PC-9 (cell line): ENCODE measurements at regions not wholly inside any gene's neighbourhood (a gene's known extent, or its start where the extent isn't known, plus 50 kb on each side); places are given as distances from the start of the nearest gene placed in this dataset.

Source experiments
- BruUV-seq: library from RNA; stranded (reverse); fragments of 400-500 nt; replicated peaks from 2 replicates; lab custom pipeline; 2021; lab: Mats Ljungman, UMichigan
- CTCF ChIA-PET: fragments of 300-600 bp; sonication (Branson Sonifier 250); formaldehyde crosslinking; loops from one replicate; lab custom pipeline; 2022; ENCODE audit warnings: antibody characterized with exemption; lab: Charles Lee
- POLR2A ChIA-PET: fragments of 300-600 bp; sonication (Branson Sonifier 250); formaldehyde crosslinking; loops from one replicate; lab custom pipeline; 2022; ENCODE audit warnings: antibody characterized with exemption; ENCODE audit not compliant: unreplicated experiment; lab: Charles Lee
- DNase-seq, 2 experiments: peaks; one replicate each; pipeline versions ENCODE4 v3.0.0 to v3.0.0-alpha.2; 2015 to 2022; ENCODE audit warnings: mixed read lengths in 1 of 2
- H2AFZ ChIP-seq: fragments of 200-600 bp; sonication (generic); 2 replicates; pipeline ENCODE4 v1.8.1; 2017; ENCODE audit warnings: antibody characterized with exemption
- H3F3A ChIP-seq: fragments of 200-600 bp; sonication (generic); 2 replicates; pipeline ENCODE4 v1.8.1; 2017; ENCODE audit warnings: antibody characterized with exemption, mild to moderate bottlenecking, low read depth; ENCODE audit not compliant: insufficient read depth
- H3K27ac ChIP-seq: fragments of 200-600 bp; sonication (generic); 2 replicates; pipeline ENCODE4 v1.6.1; 2016; ENCODE audit warnings: mixed run types
- H3K27me3 ChIP-seq: fragments of 200-600 bp; sonication (generic); 2 replicates; pipeline ENCODE4 v1.6.1; 2016; ENCODE audit warnings: low read depth, mixed run types; ENCODE audit not compliant: insufficient read depth
- H3K36me3 ChIP-seq: fragments of 200-600 bp; sonication (generic); 2 replicates; pipeline ENCODE4 v1.6.1; 2016; ENCODE audit warnings: low read depth, mixed run types
- H3K4me1 ChIP-seq: fragments of 200-600 bp; sonication (generic); replicated peaks from 2 replicates; pipeline ENCODE4 v1.6.1; 2016; ENCODE audit warnings: mixed run types; ENCODE audit not compliant: insufficient read depth
- H3K4me2 ChIP-seq: fragments of 200-600 bp; sonication (generic); 2 replicates; pipeline ENCODE4 v1.6.1; 2017; ENCODE audit warnings: mixed run types
- H3K4me3 ChIP-seq: fragments of 200-600 bp; sonication (generic); 2 replicates; pipeline ENCODE4 v1.6.1; 2016; ENCODE audit warnings: mixed run types
- H3K79me2 ChIP-seq: fragments of 200-600 bp; sonication (generic); 2 replicates; pipeline ENCODE4 v1.6.1; 2017; ENCODE audit warnings: low read depth, mixed run types
- H3K9me2 ChIP-seq: fragments of 200-600 bp; sonication (generic); 2 replicates; pipeline ENCODE4 v1.8.1; 2017; ENCODE audit warnings: mild to moderate bottlenecking; ENCODE audit not compliant: insufficient read depth
- H3K9me3 ChIP-seq: fragments of 200-600 bp; sonication (generic); 2 replicates; pipeline ENCODE4 v1.8.1; 2016; ENCODE audit warnings: low read depth; ENCODE audit not compliant: insufficient read depth
- H4K20me1 ChIP-seq: fragments of 200-600 bp; sonication (generic); 2 replicates; pipeline ENCODE4 v1.8.1; 2017; ENCODE audit not compliant: insufficient read depth
- CTCF ChIP-seq: fragments of 200-600 bp; sonication (generic); conservative IDR thresholded peaks from 2 replicates; pipeline ENCODE4 v1.6.1; 2017; ENCODE audit warnings: mixed run types, antibody characterized with exemption, mild to moderate bottlenecking, moderate library complexity
- EZH2 ChIP-seq: fragments of 200-600 bp; sonication (generic); IDR thresholded peaks from 2 replicates; pipeline ENCODE4 v1.8.0; 2017; ENCODE audit warnings: antibody characterized with exemption, low read depth
- intact Hi-C: fragments of 100-400 bp; cut with micrococcal nuclease; formaldehyde crosslinking; loops from one replicate; pipeline ENCODE4 v1.10.0; 2022; ENCODE audit not compliant: unreplicated experiment

GRCh38 chr4:147365396-147365795, 115.5 kb upstream of the EDNRA start:
- Histone ChIP-seq H3K4me3 (no peak overlapping the region), H3K27me3 (no peaks in the 10 kb centered on the region), H3F3A (no peaks in the 10 kb centered on the region), H3K9me3 (no peaks in the 10 kb centered on the region), H3K4me2 (no peak overlapping the region), H4K20me1 (no peaks in the 10 kb centered on the region), H3K9me2 (no peaks in the 10 kb centered on the region), H3K79me2 (no peaks in the 10 kb centered on the region), H2AFZ (no peak overlapping the region), H3K27ac (no peak overlapping the region), H3K4me1 (peaks cover 30% of the 10 kb centered on the region), H3K36me3 (no peaks in the 10 kb centered on the region)
- intact Hi-C loops: no loop called here
- ChIA-PET CTCF (no interaction called here), POLR2A (no interaction called here)
- no peak for DNase-seq
- no TSS peak for BruUV-seq
- TF ChIP-seq CTCF (no peak), EZH2 (no peak)

DNA sequence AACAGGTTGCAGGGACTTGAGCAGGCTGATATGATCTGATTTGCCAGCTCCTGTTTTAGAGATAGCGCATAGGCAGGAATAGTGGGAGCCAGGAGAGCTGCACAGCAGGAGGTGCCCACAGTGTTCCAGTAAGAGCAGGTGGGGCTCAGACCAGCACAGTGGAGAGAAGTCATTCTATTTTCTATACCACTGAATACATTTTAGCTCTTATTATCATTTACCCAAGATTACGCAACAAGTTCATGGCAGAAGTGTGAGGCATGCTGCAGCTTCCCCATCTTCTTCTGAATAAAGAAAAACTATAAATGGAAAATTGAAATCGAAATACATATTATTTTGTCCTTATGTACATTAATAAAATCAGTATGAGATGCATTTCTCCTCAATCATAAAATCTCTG, 114.7 kb upstream of the EDNRA start:
- H3K4me1 ChIP-seq: peaks cover 37% of the 10 kb centered on the region
- H4K20me1 ChIP-seq: no peaks in the 10 kb centered on the region
- no peak for DNase-seq
- ChIA-PET POLR2A (no interaction called here), CTCF (no interaction called here)
- H3K4me3 ChIP-seq: no peak overlapping the region
- no peak overlapping the region for H2AFZ ChIP-seq
- BruUV-seq: no TSS peak
- no peaks in the 10 kb centered on the region for H3K36me3 ChIP-seq
- H3K9me3 ChIP-seq: no peaks in the 10 kb centered on the region
- no peak overlapping the region for H3K4me2 ChIP-seq
- no peaks in the 10 kb centered on the region for H3K79me2 ChIP-seq
- no peaks in the 10 kb centered on the region for H3K9me2 ChIP-seq
- no peak for TF ChIP-seq CTCF
- no peak for TF ChIP-seq EZH2
- no peaks in the 10 kb centered on the region for H3K27me3 ChIP-seq
- H3F3A ChIP-seq: no peaks in the 10 kb centered on the region
- no peak overlapping the region for H3K27ac ChIP-seq
- intact Hi-C loops: no loop called here

GRCh38 chr4:147367891-147368290, 113.0 kb upstream of the EDNRA start:
- Histone ChIP-seq H2AFZ (no peak overlapping the region), H3K4me2 (no peak overlapping the region), H3K9me3 (peaks cover 5% of the 10 kb centered on the region; the same call in 1 of the 2 replicates), H3K4me1 (peaks cover 30% of the 10 kb centered on the region), H3K4me3 (no peak overlapping the region), H3K27ac (no peak overlapping the region), H3K79me2 (no peaks in the 10 kb centered on the region), H3K27me3 (no peaks in the 10 kb centered on the region), H3K36me3 (no peaks in the 10 kb centered on the region), H3K9me2 (no peaks in the 10 kb centered on the region), H3F3A (no peaks in the 10 kb centered on the region), H4K20me1 (no peaks in the 10 kb centered on the region)
- CTCF ChIA-PET: no interaction called here
- POLR2A ChIA-PET: no interaction called here
- no peak for TF ChIP-seq EZH2
- TF ChIP-seq CTCF: no peak
- no peak for DNase-seq
- BruUV-seq: no TSS peak
- intact Hi-C loops: no loop called here
